Activated CD4-positive, alpha-beta T cell treated with anti-CD3 and anti-CD28 coated beads for 36 hours (primary cell): ENCODE measurements at regions not wholly inside any gene's neighbourhood (a gene's known extent, or its start where the extent isn't known, plus 50 kb on each side); places are given as distances from the start of the nearest gene placed in this dataset.
"Not testable (repeated sequence)": the region's sequence is repeated elsewhere in the genome, so short reads cannot be mapped to it uniquely, and the experiment has no call there.

Experiments
- ATAC-seq: fragments of 200-7000 bp; cut with Tn5 transposase; one replicate; pipeline ENCODE4 v1.10.0; 2021; ENCODE audit warnings: mild to moderate bottlenecking, moderate library complexity
- CTCF ChIA-PET: fragments of 350-600 bp; sonication (Branson Sonifier 250); formaldehyde crosslinking; loops from one replicate; lab custom pipeline; 2021; ENCODE audit warnings: antibody characterized with exemption; lab: Charles Lee
- POLR2A ChIA-PET: fragments of 350-600 bp; sonication (Branson Sonifier 250); formaldehyde crosslinking; loops from one replicate; lab custom pipeline; 2021; ENCODE audit warnings: antibody characterized with exemption, inconsistent platforms; lab: Charles Lee
- DNase-seq: peaks from one replicate; pipeline ENCODE4 v3.0.0-alpha.2; 2020
- H3K27ac Mint-ChIP-seq: one replicate; pipeline ENCODE4 v1.8.0; 2021; ENCODE audit warnings: mixed read lengths
- H3K27me3 Mint-ChIP-seq: one replicate; pipeline ENCODE4 v1.8.0; 2021; ENCODE audit warnings: mixed read lengths
- H3K36me3 Mint-ChIP-seq: one replicate; pipeline ENCODE4 v1.8.0; 2021; ENCODE audit warnings: low read depth, mixed read lengths
- H3K4me1 Mint-ChIP-seq: one replicate; pipeline ENCODE4 v1.8.0; 2021; ENCODE audit warnings: mixed read lengths
- H3K4me3 Mint-ChIP-seq: one replicate; pipeline ENCODE4 v1.8.0; 2021; ENCODE audit warnings: mild to moderate bottlenecking, moderate library complexity, mixed read lengths
- H3K9me3 Mint-ChIP-seq: one replicate; pipeline ENCODE4 v1.8.0; 2021; ENCODE audit warnings: low read depth, mixed read lengths
- intact Hi-C, 2 experiments: fragments of 100-400 bp; cut with DNase I in 1 of 2; cut with micrococcal nuclease in 1 of 2; formaldehyde crosslinking; loops; one replicate each; pipeline versions ENCODE4 v1.14.2 to v1.15.1; 2022 to 2024; cut with DNase I, micrococcal nuclease

GRCh38 chr17:63019138-63019873 is 53.3 kb downstream of the TANC2 start:
- ChIA-PET POLR2A (no interaction called here), CTCF (interaction anchor here (0.6 to 0.7 kb wide), 2 partner anchors 24 to 189 kb away, joined by 3 read pairs; no protein-coding TSS in a partner anchor)
- Mint-ChIP-seq H3K4me3 (no peak overlapping the region), H3K27me3 (no peaks in the 10 kb centered on the region), H3K9me3 (peaks cover 4% of the 10 kb centered on the region), H3K36me3 (peaks cover 5% of the 10 kb centered on the region), H3K4me1 (no peaks in the 10 kb centered on the region), H3K27ac (no peak overlapping the region)
- ATAC-seq, result no peak
- intact Hi-C loops, result no loop called here
- DNase-seq, result no peak

DNA sequence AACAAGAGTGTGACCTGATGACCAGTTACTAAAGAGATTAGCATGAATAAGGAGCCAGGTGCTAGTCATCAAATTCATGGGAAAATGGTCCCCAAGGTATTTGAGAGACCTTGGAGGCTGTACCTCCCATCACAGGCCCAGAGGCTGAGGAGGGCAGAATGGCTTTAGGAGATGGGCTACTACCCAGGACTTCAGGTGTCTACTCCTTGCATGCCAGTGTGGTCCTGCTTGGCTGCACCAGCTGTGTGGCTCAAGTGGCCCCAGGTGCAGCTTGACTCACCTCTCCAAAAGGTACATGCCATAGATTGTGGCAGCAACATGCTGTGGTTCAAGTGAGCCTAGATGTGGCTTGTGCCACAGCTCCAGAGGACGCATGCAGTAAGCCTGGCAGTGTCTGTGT is 56.5 kb downstream of the TANC2 start:
- Mint-ChIP-seq H3K9me3 (peaks cover 4% of the 10 kb centered on the region), H3K4me1 (peaks cover 4% of the 10 kb centered on the region), H3K36me3 (peaks cover 2% of the 10 kb centered on the region), H3K4me3 (no peak overlapping the region), H3K27me3 (no peaks in the 10 kb centered on the region), H3K27ac (no peak overlapping the region)
- ChIA-PET CTCF (interaction anchor here (1.1 kb wide), 1 partner anchor 46 kb away, joined by 5 read pairs; no protein-coding TSS in a partner anchor), POLR2A (no interaction called here)
- intact Hi-C loops, result no loop called here
- DNase-seq (no peak), ATAC-seq (no peak)

- ChIA-PET CTCF (no interaction called here), POLR2A (no interaction called here)
- Mint-ChIP-seq H3K4me1 (peaks cover 4% of the 10 kb centered on the region), H3K4me3 (no peak overlapping the region), H3K27me3 (no peaks in the 10 kb centered on the region), H3K36me3 (peaks cover 2% of the 10 kb centered on the region), H3K9me3 (peaks cover 4% of the 10 kb centered on the region), H3K27ac (no peak overlapping the region)
- ATAC-seq, result no peak
- no peak for DNase-seq
- intact Hi-C loops, result no loop called here
These were observed 57.0 kb downstream of the TANC2 start for GRCh38 chr17:63023049-63023448.

DNA sequence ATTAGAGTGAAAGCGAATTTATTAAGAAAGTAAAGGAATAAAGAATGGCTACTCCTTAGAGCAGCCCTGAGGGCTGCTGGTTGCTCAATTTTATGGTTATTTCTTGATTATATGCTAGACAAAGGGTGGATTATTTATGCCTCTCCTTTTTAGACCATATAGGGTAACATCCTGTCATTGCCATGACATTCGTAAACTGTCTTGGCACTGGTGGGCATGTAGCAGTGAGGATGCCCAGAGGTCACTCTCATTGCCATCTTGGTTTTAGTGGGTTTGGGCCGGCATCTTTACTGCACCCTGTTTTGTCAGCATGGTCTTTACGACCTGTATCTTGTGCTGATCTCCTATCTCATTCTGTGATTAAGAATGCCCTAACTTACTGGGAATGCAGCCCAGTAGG is 58.2 kb downstream of the TANC2 start:
- no peak overlapping the region for H3K4me3 Mint-ChIP-seq
- POLR2A ChIA-PET, result no interaction called here
- H3K4me1 Mint-ChIP-seq, result peaks cover 4% of the 10 kb centered on the region
- H3K36me3 Mint-ChIP-seq, result peaks cover 2% of the 10 kb centered on the region
- peaks cover 4% of the 10 kb centered on the region for H3K9me3 Mint-ChIP-seq
- ATAC-seq (no peak), DNase-seq (no peak)
- CTCF ChIA-PET, result no interaction called here
- intact Hi-C loops, result no loop called here
- H3K27ac Mint-ChIP-seq, result no peak overlapping the region
- no peaks in the 10 kb centered on the region for H3K27me3 Mint-ChIP-seq

DNA sequence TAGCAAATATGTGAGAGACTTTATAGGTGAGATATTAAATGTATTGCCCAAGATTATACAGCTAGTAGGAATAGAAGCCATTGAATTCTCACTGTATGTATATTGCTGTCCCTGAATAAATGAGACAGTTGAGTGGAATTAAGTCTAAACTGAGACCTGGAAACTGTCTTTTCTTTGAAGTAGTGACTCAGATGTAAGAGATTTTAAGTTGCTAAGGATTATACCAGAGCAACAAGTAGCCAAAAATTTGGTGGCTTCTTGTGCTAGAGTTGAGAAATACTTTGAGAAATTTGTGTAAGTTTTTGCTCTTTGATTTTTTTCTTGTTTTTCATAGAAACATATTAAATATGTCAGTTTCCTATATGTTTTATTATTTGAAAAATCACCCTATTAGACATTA is 58.7 kb downstream of the TANC2 start:
- Mint-ChIP-seq H3K9me3 (peaks cover 4% of the 10 kb centered on the region), H3K36me3 (peaks cover 2% of the 10 kb centered on the region), H3K4me1 (peaks cover 4% of the 10 kb centered on the region), H3K27me3 (no peaks in the 10 kb centered on the region), H3K27ac (no peak overlapping the region), H3K4me3 (no peak overlapping the region)
- CTCF ChIA-PET, result no interaction called here
- DNase-seq, result no peak
- intact Hi-C loops, result no loop called here
- no peak for ATAC-seq
- POLR2A ChIA-PET, result no interaction called here

GRCh38 chr17:63025637-63026036 is 59.6 kb downstream of the TANC2 start:
- DNase-seq, intact Hi-C loops, H3K4me1 Mint-ChIP-seq, H3K27ac Mint-ChIP-seq, H3K4me3 Mint-ChIP-seq, H3K36me3 Mint-ChIP-seq, POLR2A ChIA-PET, CTCF ChIA-PET, ATAC-seq, H3K9me3 Mint-ChIP-seq, H3K27me3 Mint-ChIP-seq: not testable (repeated sequence)

DNA sequence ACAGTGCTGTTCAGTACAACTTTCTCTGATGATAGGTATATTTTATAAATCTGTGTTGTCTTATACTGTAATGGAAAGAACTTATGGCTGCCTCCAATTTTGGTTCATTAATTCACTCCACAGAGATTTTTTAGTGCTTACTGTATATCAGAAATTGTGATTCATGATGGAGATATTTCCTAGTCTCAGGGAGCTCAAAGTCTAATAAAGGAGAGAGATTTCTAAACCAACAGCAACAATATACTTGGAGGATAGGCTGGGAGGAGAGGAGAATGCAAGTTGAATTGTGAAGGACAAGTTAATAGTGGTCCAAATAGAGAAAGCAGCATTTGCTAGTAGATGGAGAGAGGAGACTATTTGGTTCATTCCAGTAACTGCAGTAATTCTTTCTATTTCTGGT is 63.5 kb downstream of the TANC2 start:
- Mint-ChIP-seq H3K27ac (no peak overlapping the region), H3K9me3 (no peaks in the 10 kb centered on the region), H3K4me1 (peaks cover 5% of the 10 kb centered on the region), H3K36me3 (no peaks in the 10 kb centered on the region), H3K27me3 (no peaks in the 10 kb centered on the region), H3K4me3 (no peak overlapping the region)
- no peak for DNase-seq
- no peak for ATAC-seq
- CTCF ChIA-PET, result no interaction called here
- intact Hi-C loops, result no loop called here
- POLR2A ChIA-PET, result no interaction called here

DNA sequence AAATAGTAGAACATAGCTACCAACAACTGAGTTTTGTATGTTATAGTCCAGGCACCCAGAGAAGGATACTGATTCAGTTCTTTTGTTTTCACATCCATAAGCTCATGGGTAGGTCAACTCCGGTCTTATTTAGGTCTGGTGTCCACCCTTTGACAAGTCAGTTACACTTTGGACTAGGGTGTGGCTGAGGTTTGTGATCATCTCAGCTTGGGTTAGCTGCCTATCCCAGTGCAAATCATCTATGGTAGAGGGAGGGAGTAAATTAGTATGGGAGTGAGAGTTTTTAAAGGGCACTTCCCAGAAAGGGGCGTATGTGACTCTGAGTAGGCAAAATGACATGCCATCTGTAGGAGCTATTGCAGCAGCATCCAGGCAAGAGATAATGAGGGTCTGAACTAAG is 66.1 kb downstream of the TANC2 start:
- CTCF ChIA-PET, result interaction anchor here (0.6 kb wide), 1 partner anchor 30 kb away, joined by 3 read pairs; no protein-coding TSS in a partner anchor
- H3K4me1 Mint-ChIP-seq, result peaks cover 8% of the 10 kb centered on the region
- no peaks in the 10 kb centered on the region for H3K9me3 Mint-ChIP-seq

DNA sequence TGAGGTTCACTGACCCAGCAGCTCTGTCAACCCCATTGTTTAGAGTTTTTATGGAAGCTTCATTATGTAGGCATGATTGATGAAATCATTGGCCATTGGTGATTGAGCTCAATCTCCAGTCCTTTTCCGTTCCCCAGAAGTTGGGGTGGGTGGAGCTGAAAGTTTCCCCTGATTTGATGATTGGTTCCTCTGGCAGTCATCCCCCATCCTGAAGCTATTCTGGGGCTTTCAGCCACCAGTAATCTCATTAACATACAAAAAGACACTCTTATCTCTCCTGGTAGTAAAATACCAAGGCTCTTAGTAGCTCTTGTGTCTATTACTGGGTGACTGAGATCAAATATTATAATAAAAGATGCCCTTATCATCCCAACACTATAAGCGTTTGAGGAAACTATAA is 67.1 kb downstream of the TANC2 start:
- intact Hi-C loops, result no loop called here
- Mint-ChIP-seq H3K9me3 (no peaks in the 10 kb centered on the region), H3K27ac (no peak overlapping the region), H3K27me3 (no peaks in the 10 kb centered on the region), H3K4me1 (peaks cover 8% of the 10 kb centered on the region), H3K36me3 (no peaks in the 10 kb centered on the region), H3K4me3 (no peak overlapping the region)
- ChIA-PET CTCF (no interaction called here), POLR2A (no interaction called here)
- no peak for ATAC-seq
- DNase-seq, result no peak

More for the DNA sequence above, 66.1 kb downstream of the TANC2 start:
- intact Hi-C loops, result no loop called here
- no peak for DNase-seq
- POLR2A ChIA-PET, result no interaction called here
- H3K4me3 Mint-ChIP-seq, result no peak overlapping the region
- H3K27me3 Mint-ChIP-seq, result no peaks in the 10 kb centered on the region
- no peaks in the 10 kb centered on the region for H3K36me3 Mint-ChIP-seq
- H3K27ac Mint-ChIP-seq, result no peak overlapping the region
- no peak for ATAC-seq

- Mint-ChIP-seq H3K36me3 (no peaks in the 10 kb centered on the region), H3K27me3 (no peaks in the 10 kb centered on the region), H3K4me3 (no peak overlapping the region), H3K4me1 (peaks cover 17% of the 10 kb centered on the region), H3K9me3 (no peaks in the 10 kb centered on the region), H3K27ac (no peak overlapping the region)
- CTCF ChIA-PET, result no interaction called here
- intact Hi-C loops, result no loop called here
- DNase-seq (no peak), ATAC-seq (no peak)
- POLR2A ChIA-PET, result no interaction called here
These were observed 69.2 kb downstream of the TANC2 start for GRCh38 chr17:63035271-63035670.

DNA sequence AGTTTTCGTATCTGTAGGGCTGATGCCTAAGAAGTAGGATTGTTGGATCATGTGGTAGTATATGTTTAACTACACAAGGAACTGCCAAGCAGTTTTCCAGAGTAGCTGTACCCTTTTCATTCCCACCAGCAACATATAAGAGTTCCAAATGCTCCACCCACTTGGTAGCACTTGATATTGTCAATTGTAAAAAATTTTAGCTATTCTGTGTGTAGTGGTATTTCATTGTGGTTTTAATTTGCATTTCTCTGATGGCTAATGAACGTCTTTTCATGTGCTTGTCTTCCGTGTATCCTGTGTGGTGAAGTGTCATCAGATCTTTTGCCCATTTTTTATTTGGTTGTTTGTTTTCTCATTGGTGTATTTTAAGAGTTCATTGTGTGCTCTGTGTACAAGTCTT is 69.7 kb downstream of the TANC2 start:
- peaks cover 20% of the 10 kb centered on the region for H3K4me1 Mint-ChIP-seq
- CTCF ChIA-PET, result no interaction called here

DNA sequence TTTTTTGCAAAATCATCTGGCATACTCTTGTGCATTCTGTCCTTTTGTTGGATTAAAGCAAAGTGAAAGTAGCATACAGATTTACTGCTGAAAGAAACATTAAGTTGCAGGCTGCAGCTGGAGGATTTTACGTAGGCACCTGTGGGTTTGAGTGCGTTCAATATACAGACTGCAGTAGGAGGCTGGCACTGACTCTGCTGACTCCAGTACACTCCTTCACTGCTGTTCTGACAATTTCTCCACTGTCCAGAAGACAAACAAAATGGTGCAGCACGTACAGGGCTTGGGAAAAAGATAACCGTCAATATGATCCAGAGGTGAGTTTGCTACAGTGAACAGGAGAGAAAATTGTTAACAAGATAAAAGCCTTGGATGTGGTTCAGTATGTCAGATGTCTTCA is 73.3 kb downstream of the TANC2 start:
- peak; percentile 4 for DNase-seq
- no peak overlapping the region for H3K4me3 Mint-ChIP-seq
- intact Hi-C loops, result no loop called here
- ChIA-PET CTCF (no interaction called here), POLR2A (no interaction called here)
- H3K36me3 Mint-ChIP-seq, result no peaks in the 10 kb centered on the region
- no peaks in the 10 kb centered on the region for H3K9me3 Mint-ChIP-seq
- H3K27ac Mint-ChIP-seq, result no peak overlapping the region
- no peak for ATAC-seq
- H3K4me1 Mint-ChIP-seq, result peaks cover 20% of the 10 kb centered on the region
- H3K27me3 Mint-ChIP-seq, result no peaks in the 10 kb centered on the region

More for the DNA sequence above, 69.7 kb downstream of the TANC2 start:
- no peak for ATAC-seq
- intact Hi-C loops, result no loop called here
- Mint-ChIP-seq H3K9me3 (no peaks in the 10 kb centered on the region), H3K4me3 (no peak overlapping the region), H3K27ac (no peak overlapping the region), H3K36me3 (no peaks in the 10 kb centered on the region), H3K27me3 (no peaks in the 10 kb centered on the region)
- POLR2A ChIA-PET, result no interaction called here
- no peak for DNase-seq
